CD14-positive monocyte (primary cell): ENCODE measurements at regions not wholly inside any gene's neighbourhood (a gene's known extent, or its start where the extent isn't known, plus 50 kb on each side); places are given as distances from the start of the nearest gene placed in this dataset.

ENCODE experiments used
- DNase-seq, 3 donors: peaks; one replicate each; pipeline ENCODE4 v3.0.0-alpha.2; 2011 to 2022
- H2AFZ ChIP-seq: 2 replicates; pipeline ENCODE4 v1.6.0; 2012; ENCODE audit warnings: mild to moderate bottlenecking, low read depth, low read length, inconsistent platforms; ENCODE audit not compliant: insufficient read depth, poor library complexity, severe bottlenecking
- H3K27ac ChIP-seq, 2 donors: 1 replicate in 1 of 2; 2 replicates in 1 of 2; pipeline ENCODE4 v1.5.1; 2012 to 2013; ENCODE audit warnings: low read length in 2 of 2, control low read depth in 1 of 2, inconsistent platforms in 1 of 2, low read depth in 1 of 2, mild to moderate bottlenecking in 1 of 2
- H3K27me3 ChIP-seq, 2 donors: one replicate each; pipeline versions ENCODE4 v1.6.0 to v1.6.1; 2011 to 2013; ENCODE audit warnings: low read length in 2 of 2; ENCODE audit not compliant: control insufficient read depth in 2 of 2, insufficient read depth in 2 of 2
- H3K36me3 ChIP-seq, 2 donors: replicated peaks in 1 of 2; 1 replicate in 1 of 2; 2 replicates in 1 of 2; pipeline versions ENCODE4 v1.5.1 to v1.6.1; 2012 to 2013; ENCODE audit warnings: low read length in 2 of 2, control low read depth in 1 of 2, inconsistent platforms in 1 of 2, mild to moderate bottlenecking in 1 of 2; ENCODE audit not compliant: insufficient read depth in 2 of 2, control insufficient read depth in 1 of 2
- H3K4me1 ChIP-seq, 2 donors: 1 replicate in 1 of 2; 2 replicates in 1 of 2; pipeline versions ENCODE4 v1.5.1 to v1.6.1; 2012 to 2013; ENCODE audit warnings: low read length in 2 of 2, control low read depth in 1 of 2, inconsistent platforms in 1 of 2, mild to moderate bottlenecking in 1 of 2, moderate library complexity in 1 of 2; ENCODE audit not compliant: insufficient read depth in 2 of 2, control insufficient read depth in 1 of 2
- H3K4me2 ChIP-seq: replicated peaks from 2 replicates; pipeline ENCODE3; 2012; ENCODE audit warnings: low read length, moderate library complexity, mild to moderate bottlenecking; ENCODE audit not compliant: poor library complexity, severe bottlenecking; ENCODE audit errors: extremely low read depth
- H3K4me3 ChIP-seq, 3 experiments: fragments of 200-600 bp in 1 of 3; sonication (generic) in 1 of 3; replicated peaks in 1 of 3; 1 replicate in 2 of 3; 2 replicates in 1 of 3; pipeline ENCODE4 v1.5.1; 2011 to 2013; ENCODE audit warnings: low read length in 3 of 3, mild to moderate bottlenecking in 3 of 3, control low read depth in 2 of 3, low read depth in 2 of 3, inconsistent platforms in 1 of 3, moderate library complexity in 1 of 3
- H3K79me2 ChIP-seq: 2 replicates; pipeline ENCODE4 v1.6.0; 2012; ENCODE audit warnings: mild to moderate bottlenecking, control low read depth, inconsistent platforms, low read length, moderate library complexity; ENCODE audit not compliant: insufficient read depth
- H3K9ac ChIP-seq: 2 replicates; pipeline ENCODE4 v1.6.0; 2017; ENCODE audit warnings: low read length, mild to moderate bottlenecking; ENCODE audit not compliant: insufficient read depth, poor library complexity, severe bottlenecking
- H3K9me3 ChIP-seq, 2 donors: replicated peaks in 1 of 2; 1 replicate in 1 of 2; 2 replicates in 1 of 2; pipeline versions ENCODE4 v1.5.1 to v1.6.1; 2012 to 2013; ENCODE audit warnings: low read length in 2 of 2, control low read depth in 1 of 2; ENCODE audit not compliant: control insufficient read depth in 1 of 2, insufficient read depth in 1 of 2
- H4K20me1 ChIP-seq: 2 replicates; pipeline ENCODE4 v1.6.0; 2012; ENCODE audit warnings: mild to moderate bottlenecking, low read length, control low read depth, moderate library complexity; ENCODE audit not compliant: insufficient read depth
- H3K27ac Mint-ChIP-seq, 7 donors: one replicate each; pipeline ENCODE4 v1.8.0; 2020; ENCODE audit warnings: mild to moderate bottlenecking in 7 of 7, mixed read lengths in 7 of 7, moderate library complexity in 6 of 7, inconsistent platforms in 2 of 7
- H3K27me3 Mint-ChIP-seq, 3 donors: one replicate each; pipeline ENCODE4 v1.8.0; 2021 to 2022; ENCODE audit warnings: low read depth in 3 of 3, mild to moderate bottlenecking in 3 of 3, mixed read lengths in 3 of 3, moderate library complexity in 3 of 3, inconsistent platforms in 1 of 3
- H3K36me3 Mint-ChIP-seq, 2 donors: one replicate each; pipeline ENCODE4 v1.8.0; 2020; ENCODE audit warnings: mixed read lengths in 2 of 2, inconsistent platforms in 1 of 2, mild to moderate bottlenecking in 1 of 2
- H3K4me1 Mint-ChIP-seq: one replicate; pipeline ENCODE4 v1.8.0; 2020; ENCODE audit warnings: mild to moderate bottlenecking, mixed read lengths
- H3K4me3 Mint-ChIP-seq, 2 donors: one replicate each; pipeline ENCODE4 v1.8.0; 2020; ENCODE audit warnings: mild to moderate bottlenecking in 2 of 2, mixed read lengths in 2 of 2, moderate library complexity in 1 of 2
- H3K9me3 Mint-ChIP-seq, 7 donors: one replicate each; pipeline ENCODE4 v1.8.0; 2020 to 2022; ENCODE audit warnings: mixed read lengths in 7 of 7, mild to moderate bottlenecking in 6 of 7, moderate library complexity in 6 of 7, inconsistent platforms in 2 of 7
- WGBS: methylation state at CpG from one replicate; pipeline ENCODE4 v1.1.5; 2013; ENCODE audit warnings: missing lambda C conversion rate; ENCODE audit not compliant: insufficient coverage; 5-methylcytosine and 5-hydroxymethylcytosine counted together
- intact Hi-C, 2 donors: fragments of 100-400 bp; cut with micrococcal nuclease; formaldehyde crosslinking; loops; one replicate each; pipeline versions ENCODE4 v1.15.0 to v1.15.1; 2023
- TF ChIP-seq, protein P1 (sequence below): fragments of 200-600 bp; IDR thresholded peaks from one replicate; pipeline ENCODE4 v1.8.0; 2022; ENCODE audit warnings: antibody characterized with exemption, mild to moderate bottlenecking

DNA sequence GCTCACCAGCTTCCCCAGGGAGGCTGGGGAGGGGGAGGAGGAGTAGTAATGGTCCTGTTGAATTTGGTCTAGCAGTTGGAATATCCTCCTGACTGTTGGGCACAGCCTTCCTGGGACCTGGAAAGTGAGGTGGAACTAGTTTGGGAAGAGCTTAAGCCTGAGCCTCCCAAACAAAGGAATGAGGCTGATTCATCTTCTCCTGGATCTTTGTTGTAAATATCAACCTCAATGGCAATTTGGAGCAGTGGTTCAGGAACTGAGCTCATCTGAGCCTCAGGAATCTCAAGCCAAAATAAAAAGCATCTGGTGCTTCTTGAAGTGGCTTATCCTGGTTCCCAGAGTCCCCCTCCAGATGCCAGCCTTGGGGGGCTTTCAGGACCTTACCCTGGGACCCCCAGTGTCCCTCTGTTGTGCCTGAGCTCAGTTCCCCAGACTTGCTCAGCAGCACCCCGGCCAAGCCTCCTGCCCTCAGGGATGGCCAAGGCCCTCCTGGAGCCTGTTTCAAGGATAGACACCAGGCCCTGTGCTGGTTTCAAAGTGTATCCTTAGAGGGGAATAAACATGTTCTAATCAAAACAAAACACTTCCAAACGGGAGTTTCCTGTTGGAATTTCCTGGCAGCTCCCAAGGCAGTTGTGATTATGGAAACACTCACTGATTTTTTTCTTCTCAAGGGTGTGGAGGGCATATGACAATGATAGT lies 112.6 kb downstream of the DDX1 start:
- no peaks in the 10 kb centered on the region for H3K4me1 ChIP-seq
- H3K9me3 ChIP-seq: no peaks in the 10 kb centered on the region
- H3K79me2 ChIP-seq: no peaks in the 10 kb centered on the region
- no peak overlapping the region for H3K27ac ChIP-seq
- no peaks in the 10 kb centered on the region for H3K4me1 Mint-ChIP-seq
- no peaks in the 10 kb centered on the region for H4K20me1 ChIP-seq
- no peak for DNase-seq
- no peaks in the 10 kb centered on the region for H3K27me3 ChIP-seq
- H3K36me3 ChIP-seq: no peaks in the 10 kb centered on the region
- WGBS: 100% methylated on average over 1 of the region's 2 CpGs
- no peak overlapping the region for H2AFZ ChIP-seq
- H3K27me3 Mint-ChIP-seq: peaks cover 2 to 3% (median 3%) of the 10 kb centered on the region in 3 donors
- H3K9ac ChIP-seq: no peak overlapping the region
- no peak overlapping the region for H3K4me3 Mint-ChIP-seq
- TF ChIP-seq, protein P1, sequence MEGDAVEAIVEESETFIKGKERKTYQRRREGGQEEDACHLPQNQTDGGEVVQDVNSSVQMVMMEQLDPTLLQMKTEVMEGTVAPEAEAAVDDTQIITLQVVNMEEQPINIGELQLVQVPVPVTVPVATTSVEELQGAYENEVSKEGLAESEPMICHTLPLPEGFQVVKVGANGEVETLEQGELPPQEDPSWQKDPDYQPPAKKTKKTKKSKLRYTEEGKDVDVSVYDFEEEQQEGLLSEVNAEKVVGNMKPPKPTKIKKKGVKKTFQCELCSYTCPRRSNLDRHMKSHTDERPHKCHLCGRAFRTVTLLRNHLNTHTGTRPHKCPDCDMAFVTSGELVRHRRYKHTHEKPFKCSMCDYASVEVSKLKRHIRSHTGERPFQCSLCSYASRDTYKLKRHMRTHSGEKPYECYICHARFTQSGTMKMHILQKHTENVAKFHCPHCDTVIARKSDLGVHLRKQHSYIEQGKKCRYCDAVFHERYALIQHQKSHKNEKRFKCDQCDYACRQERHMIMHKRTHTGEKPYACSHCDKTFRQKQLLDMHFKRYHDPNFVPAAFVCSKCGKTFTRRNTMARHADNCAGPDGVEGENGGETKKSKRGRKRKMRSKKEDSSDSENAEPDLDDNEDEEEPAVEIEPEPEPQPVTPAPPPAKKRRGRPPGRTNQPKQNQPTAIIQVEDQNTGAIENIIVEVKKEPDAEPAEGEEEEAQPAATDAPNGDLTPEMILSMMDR: no peak
- H3K4me3 ChIP-seq: no peak overlapping the region
- H3K27ac Mint-ChIP-seq: no peak overlapping the region
- intact Hi-C loops: no loop called here
- peaks cover 0 to 8% (median 2%) of the 10 kb centered on the region in 7 donors for H3K9me3 Mint-ChIP-seq
- H3K36me3 Mint-ChIP-seq: no peaks in the 10 kb centered on the region
- no peak overlapping the region for H3K4me2 ChIP-seq

DNA sequence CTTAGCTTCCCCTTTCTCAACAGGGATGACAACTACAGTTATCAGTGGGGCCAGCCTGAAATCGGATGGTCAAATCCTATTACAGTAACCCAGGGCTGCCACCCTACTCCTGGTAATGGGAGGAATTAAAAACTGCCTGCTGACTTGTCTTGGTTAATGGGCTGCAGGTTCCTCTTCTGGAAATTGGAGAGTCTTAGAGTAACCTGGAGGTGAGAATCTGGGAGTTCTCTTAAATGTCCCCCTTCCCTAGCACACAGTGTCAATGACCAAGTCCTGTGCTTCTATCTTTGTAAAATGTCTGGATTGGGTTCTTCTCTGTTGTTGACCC lies 113.1 kb downstream of the DDX1 start:
- Histone ChIP-seq H3K36me3 (no peaks in the 10 kb centered on the region), H3K9me3 (no peaks in the 10 kb centered on the region), H3K79me2 (no peaks in the 10 kb centered on the region), H3K4me1 (no peaks in the 10 kb centered on the region), H3K27me3 (no peaks in the 10 kb centered on the region), H4K20me1 (no peaks in the 10 kb centered on the region), H2AFZ (no peak overlapping the region), H3K4me2 (no peak overlapping the region), H3K27ac (no peak overlapping the region), H3K4me3 (no peak overlapping the region), H3K9ac (no peak overlapping the region)
- intact Hi-C loops: no loop called here
- Mint-ChIP-seq H3K36me3 (no peaks in the 10 kb centered on the region), H3K27ac (no peak overlapping the region), H3K27me3 (peaks cover 2 to 3% (median 3%) of the 10 kb centered on the region in 3 donors), H3K4me3 (no peak overlapping the region), H3K4me1 (no peaks in the 10 kb centered on the region), H3K9me3 (peaks cover 0 to 8% (median 3%) of the 10 kb centered on the region in 7 donors)
- TF ChIP-seq, protein P1: no peak
- DNase-seq: no peak
- no CpG with 5 or more reads among the region's 1 CpG for WGBS
